ENCODE measurements at regions not wholly inside any gene's neighbourhood (a gene's known extent, or its start where the extent isn't known, plus 50 kb on each side); places are given as distances from the start of the nearest gene placed in this dataset.

- no peak for DNase-seq
These were observed 222.2 kb downstream of the GLI2 start for GRCh38 chr2:120957905-120958304.

GRCh38 chr2:120958623-120959366, 223.1 kb downstream of the GLI2 start:
- no peak for DNase-seq

GRCh38 chr2:120959426-120959825, 223.8 kb downstream of the GLI2 start:
- no peak for DNase-seq

GRCh38 chr2:120960770-120961366, 225.2 kb downstream of the GLI2 start:
- no peak for DNase-seq

- no peak for DNase-seq
These were observed 225.7 kb downstream of the GLI2 start for GRCh38 chr2:120961396-120961795.

- DNase-seq: no peak
These were observed 228.5 kb downstream of the GLI2 start for GRCh38 chr2:120963997-120964705.

- no peak for DNase-seq
These were observed 229.2 kb downstream of the GLI2 start for GRCh38 chr2:120964819-120965218.

- DNase-seq: no peak
These were observed 231.0 kb downstream of the GLI2 start for GRCh38 chr2:120966510-120967254.

- no peak for DNase-seq
These were observed 232.8 kb downstream of the GLI2 start for GRCh38 chr2:120968307-120969015.

- no peak for DNase-seq
These were observed 234.1 kb downstream of the GLI2 start for GRCh38 chr2:120969613-120970355.

- no peak for DNase-seq
These were observed 236.2 kb downstream of the GLI2 start for GRCh38 chr2:120971866-120972265.

GRCh38 chr2:120972286-120972685, 236.6 kb downstream of the GLI2 start:
- no peak for DNase-seq

GRCh38 chr2:120973196-120973595, 237.5 kb downstream of the GLI2 start:
- no peak for DNase-seq

GRCh38 chr2:120974950-120975349, 239.3 kb downstream of the GLI2 start:
- no peak for DNase-seq

GRCh38 chr2:120976501-120977307, 241.0 kb downstream of the GLI2 start:
- no peak for DNase-seq

GRCh38 chr2:120977582-120978358, 242.1 kb downstream of the GLI2 start:
- no peak for DNase-seq

- DNase-seq: no peak
These were observed 242.8 kb downstream of the GLI2 start for GRCh38 chr2:120978359-120979050.

GRCh38 chr2:120979398-120979797, 243.7 kb downstream of the GLI2 start:
- no peak for DNase-seq

- no peak for DNase-seq
These were observed 244.3 kb downstream of the GLI2 start for GRCh38 chr2:120979921-120980320.

GRCh38 chr2:120981443-120981842, 245.8 kb downstream of the GLI2 start:
- no peak for DNase-seq

Measured in activated effector memory CD4-positive, alpha-beta T cell treated with Interleukin-2 at 50 U/mL for 16 hours (primary cell).